MM.1S (cell line): ENCODE measurements at regions not wholly inside any gene's neighbourhood (a gene's known extent, or its start where the extent isn't known, plus 50 kb on each side); places are given as distances from the start of the nearest gene placed in this dataset.

Source experiments
- CTCF ChIP-seq: fragments of 300-600 bp; sonication (generic); IDR thresholded peaks from 2 replicates; pipeline ENCODE4 v1.5.1; 2016; ENCODE audit warnings: antibody characterized with exemption, low read length, mixed read lengths
- EZH2 ChIP-seq: fragments of 300-600 bp; sonication (generic); optimal IDR thresholded peaks from 2 replicates; pipeline ENCODE3; 2017; ENCODE audit warnings: low read depth, mild to moderate bottlenecking, antibody characterized with exemption, low read length, mixed read lengths

GRCh38 chr13:79227418-79227817, 178.6 kb downstream of the RBM26 start:
- TF ChIP-seq CTCF (no peak), EZH2 (no peak)
